Urinary bladder (tissue), 3 donors: ENCODE measurements at regions not wholly inside any gene's neighbourhood (a gene's known extent, or its start where the extent isn't known, plus 50 kb on each side); places are given as distances from the start of the nearest gene placed in this dataset.

Source experiments
- DNase-seq: peaks from one replicate; pipeline ENCODE4 v3.0.0-alpha.2; 2015; ENCODE audit errors: extremely low spot score
- H3K27ac ChIP-seq: one replicate; pipeline ENCODE4 v1.5.1; 2013; ENCODE audit warnings: low read depth, mild to moderate bottlenecking, moderate library complexity
- H3K36me3 ChIP-seq: one replicate; pipeline ENCODE4 v1.6.1; 2013; ENCODE audit warnings: mild to moderate bottlenecking, moderate library complexity; ENCODE audit not compliant: insufficient read depth
- H3K4me1 ChIP-seq: one replicate; pipeline ENCODE4 v1.6.1; 2013; ENCODE audit warnings: mild to moderate bottlenecking, moderate library complexity; ENCODE audit not compliant: insufficient read depth
- H3K4me3 ChIP-seq: one replicate; pipeline ENCODE4 v1.5.1; 2013; ENCODE audit warnings: low read depth, low read length
- WGBS: extraction: QIAGEN DNeasy Blood & Tissue Kit; methylation state at CpG from one replicate; pipeline ENCODE4 v1.1.7; 2013; 5-methylcytosine and 5-hydroxymethylcytosine counted together
- donor health status: healthy with polysubstance abuse.
- donor health status: healthy.

DNA sequence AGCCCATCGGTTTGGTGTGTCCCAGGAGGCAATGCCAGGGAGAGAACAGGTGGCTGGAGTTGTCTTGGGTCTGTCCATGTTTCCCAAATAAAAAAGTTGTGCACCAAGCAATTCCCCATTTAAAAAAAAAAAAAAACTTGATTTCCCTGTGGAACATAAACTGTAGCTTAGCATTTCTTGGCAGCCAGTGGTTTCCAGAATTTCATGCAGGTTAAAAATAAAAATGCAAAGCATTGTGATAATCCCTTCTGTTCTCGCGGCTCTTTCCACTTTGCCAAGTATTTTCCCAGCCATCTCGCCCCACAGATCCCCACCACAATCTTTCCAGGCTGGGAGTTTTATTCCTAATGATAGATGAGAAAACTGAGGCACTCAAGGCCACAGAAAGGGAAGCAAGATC is 51.4 kb upstream of the MSX1 start:
- no peaks in the 10 kb centered on the region for H3K4me1 ChIP-seq
- 56% methylated on average over 4 of the region's 4 CpGs for WGBS
- no peak overlapping the region for H3K4me3 ChIP-seq
- H3K27ac ChIP-seq = no peak overlapping the region
- DNase-seq = no peak
- H3K36me3 ChIP-seq = no peaks in the 10 kb centered on the region

DNA sequence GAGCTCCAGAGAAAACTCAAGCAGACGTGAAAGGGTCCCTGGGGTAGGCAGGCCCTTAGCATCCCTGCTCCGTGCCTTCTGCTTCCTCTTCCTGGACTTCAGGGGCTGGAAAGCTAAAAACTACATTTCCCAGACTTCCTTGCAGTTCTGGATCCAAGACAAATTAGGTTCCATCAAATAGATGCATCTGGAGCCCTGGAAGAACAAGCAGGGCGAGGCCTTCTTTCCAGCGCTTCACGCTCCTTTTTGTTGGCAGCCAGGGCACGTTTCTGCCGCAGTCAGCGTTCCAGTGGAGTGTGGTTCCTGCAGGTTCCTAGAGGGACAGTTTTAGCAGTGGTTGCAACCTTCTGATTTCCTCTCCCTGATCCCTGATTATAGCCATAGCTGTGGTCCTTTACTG is 53.6 kb upstream of the MSX1 start:
- WGBS = 71% methylated on average over 8 of the region's 8 CpGs

DNA sequence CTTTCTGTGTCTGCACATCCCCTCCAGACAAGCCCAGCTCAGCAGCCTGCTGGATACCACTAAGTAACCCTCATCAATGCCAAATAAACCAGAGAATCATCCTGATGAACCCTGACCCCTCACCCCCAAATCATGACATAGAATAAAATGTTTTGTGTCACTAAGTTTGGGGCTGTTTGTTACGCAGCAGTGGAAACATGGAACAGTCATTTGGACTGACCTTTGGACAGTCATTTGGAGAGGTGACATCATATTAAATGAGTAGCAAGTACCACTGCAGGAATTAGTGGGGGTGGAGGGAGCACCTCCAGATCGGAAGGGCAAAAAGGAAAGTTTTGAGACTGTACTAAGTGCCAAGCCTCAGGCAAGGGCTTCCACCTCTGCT is 55.6 kb upstream of the MSX1 start:
- Histone ChIP-seq H3K27ac (no peak overlapping the region), H3K4me1 (no peaks in the 10 kb centered on the region), H3K4me3 (no peak overlapping the region), H3K36me3 (no peaks in the 10 kb centered on the region)
- WGBS = 96% methylated on average over 2 of the region's 2 CpGs
- DNase-seq = no peak

More for the DNA sequence above, 53.6 kb upstream of the MSX1 start:
- Histone ChIP-seq H3K27ac (no peak overlapping the region), H3K4me3 (no peak overlapping the region), H3K36me3 (no peaks in the 10 kb centered on the region), H3K4me1 (no peaks in the 10 kb centered on the region)
- DNase-seq = no peak

DNA sequence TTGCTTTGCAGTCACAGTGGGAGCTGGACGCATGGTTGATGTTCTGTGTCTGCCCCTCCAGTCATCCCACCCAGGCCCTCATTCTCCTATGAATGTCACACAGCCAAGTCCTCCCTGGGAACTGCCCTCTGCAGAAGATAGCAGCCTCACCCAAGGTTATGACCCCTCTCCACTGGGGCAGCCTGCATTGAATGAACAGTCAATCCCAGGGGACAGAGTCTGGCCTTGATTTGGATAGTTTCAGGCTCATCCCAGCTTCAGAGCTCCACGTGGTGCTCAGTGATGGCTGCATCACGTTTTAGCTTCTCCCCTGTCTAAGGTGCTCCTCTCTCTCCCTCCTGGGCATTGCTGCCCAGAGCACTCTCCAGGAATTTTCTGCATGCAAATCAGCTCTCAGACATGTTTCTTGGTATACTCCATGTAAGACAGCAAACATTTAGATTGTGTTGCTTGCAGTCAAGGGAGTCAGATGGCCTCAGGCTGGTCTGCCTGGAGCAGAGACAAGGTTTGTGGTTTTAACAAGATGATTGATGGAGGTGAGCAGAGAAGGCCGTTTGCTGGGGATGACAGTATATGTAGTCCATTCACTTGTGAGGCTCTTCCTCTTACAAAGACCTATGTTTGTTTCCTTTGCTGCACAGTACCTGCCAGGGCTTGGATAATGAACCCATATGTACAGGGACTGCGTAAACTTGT is 56.1 kb upstream of the MSX1 start:
- H3K36me3 ChIP-seq = no peaks in the 10 kb centered on the region
- no peak overlapping the region for H3K4me3 ChIP-seq
- H3K4me1 ChIP-seq = no peaks in the 10 kb centered on the region
- H3K27ac ChIP-seq = no peak overlapping the region
- 74% methylated on average over 5 of the region's 5 CpGs for WGBS
- DNase-seq = no peak

DNA sequence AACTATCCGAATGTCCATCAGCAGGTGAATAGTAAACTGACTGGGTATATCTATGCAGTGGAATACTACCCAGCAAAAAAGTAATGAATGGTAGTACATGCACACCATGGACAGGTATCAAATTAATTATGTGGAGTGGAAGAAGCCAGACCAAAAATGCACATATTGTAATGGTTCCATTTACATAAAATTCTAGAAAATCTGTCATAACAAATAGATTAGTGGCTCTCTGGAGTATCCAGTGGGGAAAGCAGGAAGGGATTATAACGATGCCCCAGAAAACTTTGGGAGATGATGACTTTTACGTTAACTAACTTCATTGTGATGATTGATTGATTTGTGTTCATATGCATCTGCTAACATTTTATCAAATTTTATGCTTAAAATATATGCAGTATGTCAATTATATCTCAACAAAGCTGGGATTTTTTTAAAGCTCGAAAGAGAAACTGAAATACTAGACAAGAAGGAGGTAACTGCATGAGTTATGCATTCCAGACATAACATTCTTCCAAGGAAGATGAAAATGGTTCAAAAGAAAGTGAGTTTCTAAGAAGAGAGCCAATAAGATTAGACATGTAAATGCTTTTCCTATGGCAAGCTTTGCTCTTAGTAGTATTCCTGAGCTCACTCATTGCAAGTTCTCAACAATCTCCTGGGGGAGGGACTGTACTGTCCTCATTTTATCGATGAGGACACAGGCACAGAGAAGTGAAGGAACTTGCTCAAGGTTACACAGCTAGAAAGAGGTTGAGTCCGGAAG is 58.6 kb upstream of the MSX1 start:
- Histone ChIP-seq H3K4me1 (no peaks in the 10 kb centered on the region), H3K4me3 (no peak overlapping the region), H3K36me3 (no peaks in the 10 kb centered on the region), H3K27ac (no peak overlapping the region)
- DNase-seq = no peak
- WGBS = 68% methylated on average over 6 of the region's 6 CpGs

DNA sequence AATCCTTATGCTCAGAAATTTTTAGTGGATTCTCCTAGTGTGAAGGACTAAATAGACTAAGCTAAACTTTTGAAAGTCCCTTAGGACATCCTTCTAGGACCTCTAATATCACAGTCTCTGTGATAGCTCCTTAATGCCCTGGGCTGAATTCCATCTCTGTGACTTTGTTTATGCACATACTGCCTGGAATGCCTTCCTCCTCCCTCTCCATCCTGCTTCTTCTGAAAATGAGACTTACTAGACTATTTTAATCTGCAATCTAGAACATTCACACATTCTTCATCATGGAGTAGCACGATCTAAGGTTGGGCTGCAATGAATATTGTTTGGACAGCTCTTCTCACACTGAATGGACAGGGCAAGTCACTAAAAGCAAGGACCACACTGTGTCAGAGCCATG is 65.0 kb upstream of the MSX1 start:
- Histone ChIP-seq H3K27ac (no peak overlapping the region), H3K36me3 (no peaks in the 10 kb centered on the region), H3K4me1 (no peaks in the 10 kb centered on the region), H3K4me3 (no peak overlapping the region)
- DNase-seq = no peak
- WGBS = 31% methylated on average over 1 of the region's 1 CpG

DNA sequence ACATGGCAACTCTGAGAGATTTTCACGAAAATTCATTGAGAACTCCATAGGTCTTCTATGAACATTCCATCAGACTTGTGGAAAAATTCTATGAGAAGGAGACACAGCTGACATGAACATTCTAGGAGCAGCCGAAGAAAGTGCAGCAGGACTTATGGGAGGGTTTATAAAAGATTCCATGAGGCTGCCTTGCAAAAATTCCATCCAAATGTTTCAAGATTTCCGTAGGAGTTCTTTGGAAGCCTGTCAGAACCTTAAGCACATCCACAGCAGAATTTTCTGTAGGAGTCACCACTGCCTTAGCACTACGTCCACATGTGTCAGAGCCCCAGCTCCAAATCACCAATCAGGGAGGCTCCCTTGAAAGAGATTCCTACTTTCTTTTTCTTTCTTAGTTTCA is 67.0 kb upstream of the MSX1 start:
- DNase-seq = peak; percentile 29
- no peaks in the 10 kb centered on the region for H3K36me3 ChIP-seq
- no peaks in the 10 kb centered on the region for H3K4me1 ChIP-seq
- H3K27ac ChIP-seq = no peak overlapping the region
- H3K4me3 ChIP-seq = no peak overlapping the region
- WGBS = 36% methylated on average over 4 of the region's 4 CpGs

DNA sequence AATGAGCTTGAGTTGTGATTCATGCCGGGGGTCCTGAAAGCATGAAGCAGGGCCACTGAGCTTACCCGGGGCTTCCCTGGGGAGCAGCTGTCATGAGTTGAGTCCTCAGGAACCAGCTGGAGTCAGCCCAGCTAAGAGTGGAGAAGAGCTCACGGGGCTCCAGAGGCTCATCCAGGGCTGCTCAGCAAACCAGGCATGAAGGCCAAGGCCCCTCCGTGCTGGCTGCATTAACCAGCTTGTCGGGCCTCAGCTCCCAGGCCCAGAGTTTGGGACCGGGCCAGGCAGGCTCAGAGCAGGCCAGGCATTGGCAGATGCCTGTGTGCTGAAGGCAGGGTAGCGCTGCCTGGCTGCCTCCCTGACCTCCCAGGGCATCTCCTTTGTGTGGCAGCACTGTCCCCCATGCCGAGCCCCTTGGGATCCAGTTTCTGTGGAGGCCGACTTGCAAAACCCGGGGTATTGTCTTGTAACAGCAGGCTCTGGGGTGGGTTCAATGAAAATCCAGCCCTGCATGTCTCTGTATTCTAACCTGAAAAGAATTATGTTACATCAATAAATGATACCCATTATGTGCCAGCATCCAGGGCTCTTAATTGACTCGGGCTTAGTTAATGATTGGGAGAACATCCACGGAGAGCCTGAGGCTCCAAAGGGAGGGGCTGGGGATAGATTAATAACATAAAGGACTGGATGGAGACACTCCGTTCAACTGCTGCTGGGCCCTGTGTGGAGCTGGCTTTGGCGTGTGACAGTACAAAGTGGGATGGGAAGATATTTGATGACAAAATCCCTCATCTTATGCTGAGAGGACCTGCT is 68.0 kb upstream of the MSX1 start:
- no peak for DNase-seq
- WGBS = 44% methylated on average over 14 of the region's 14 CpGs
- no peaks in the 10 kb centered on the region for H3K4me1 ChIP-seq
- no peak overlapping the region for H3K27ac ChIP-seq
- no peaks in the 10 kb centered on the region for H3K36me3 ChIP-seq
- no peak overlapping the region for H3K4me3 ChIP-seq

DNA sequence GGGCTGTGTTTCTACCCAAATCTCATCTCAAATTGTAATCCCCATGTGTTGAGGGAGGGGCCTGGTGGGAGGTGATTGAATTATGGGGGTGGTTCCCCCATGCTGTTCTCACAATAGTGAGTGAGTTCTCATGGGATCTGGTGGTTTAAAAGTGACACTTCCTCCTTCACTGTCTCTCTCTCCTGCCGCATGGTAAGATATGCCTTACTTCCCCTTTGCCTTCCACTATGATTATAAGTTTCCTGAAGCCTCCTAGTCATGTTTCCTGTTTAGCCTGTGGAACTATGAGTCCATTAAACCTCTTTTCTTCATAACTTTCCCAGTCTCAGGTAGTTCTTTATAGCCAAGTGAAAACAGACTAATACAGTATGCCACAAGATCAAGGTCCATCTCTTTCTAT is 70.0 kb upstream of the MSX1 start:
- DNase-seq = no peak
- no peak overlapping the region for H3K4me3 ChIP-seq
- no peaks in the 10 kb centered on the region for H3K4me1 ChIP-seq
- WGBS = 83% methylated on average over 1 of the region's 1 CpG
- no peak overlapping the region for H3K27ac ChIP-seq
- H3K36me3 ChIP-seq = no peaks in the 10 kb centered on the region

DNA sequence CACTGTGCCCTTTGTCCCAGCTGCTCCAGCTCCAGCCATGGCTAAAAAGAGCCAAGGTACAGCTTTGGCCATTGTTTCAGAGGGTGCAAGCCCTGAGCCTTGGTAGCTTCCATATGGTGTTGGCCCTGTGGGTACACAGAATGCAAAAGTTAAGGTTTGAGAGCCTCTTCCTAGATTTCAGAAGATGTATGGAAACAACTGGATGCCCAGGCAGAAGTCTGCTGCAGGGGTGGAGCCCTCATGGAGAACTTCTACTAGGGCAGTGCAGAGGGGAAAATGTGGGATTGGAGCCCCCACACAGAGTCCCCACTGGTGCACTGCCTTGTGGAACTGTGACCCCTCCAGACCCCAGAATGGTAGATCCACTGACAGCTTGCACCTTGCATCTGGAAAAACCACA is 70.9 kb upstream of the MSX1 start:
- H3K4me3 ChIP-seq = no peak overlapping the region
- no peak for DNase-seq
- no peaks in the 10 kb centered on the region for H3K36me3 ChIP-seq
- no peak overlapping the region for H3K27ac ChIP-seq
- H3K4me1 ChIP-seq = no peaks in the 10 kb centered on the region

DNA sequence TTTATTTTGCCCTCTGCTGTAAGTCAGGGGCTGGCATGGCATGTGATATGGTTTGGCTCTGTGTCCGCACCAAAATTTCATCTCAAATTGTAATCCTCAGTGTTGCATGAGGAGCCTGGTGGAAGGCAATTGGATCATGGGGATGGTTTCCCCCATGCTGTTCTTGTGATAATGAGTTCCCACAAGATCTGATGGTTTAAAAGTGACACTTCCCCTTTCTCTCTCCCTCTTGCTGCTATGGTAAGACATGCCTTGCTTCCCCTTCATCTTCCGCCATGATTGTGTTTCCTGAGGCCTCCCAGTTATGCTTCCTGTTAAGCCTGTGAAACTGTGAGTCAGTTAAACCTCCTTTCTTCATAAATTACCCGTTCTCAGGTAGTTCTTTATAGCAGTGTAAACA is 72.0 kb upstream of the MSX1 start:
- Histone ChIP-seq H3K4me1 (no peaks in the 10 kb centered on the region), H3K27ac (no peak overlapping the region), H3K36me3 (no peaks in the 10 kb centered on the region), H3K4me3 (no peak overlapping the region)
- no peak for DNase-seq
- WGBS = 75% methylated on average over 3 of the region's 3 CpGs

DNA sequence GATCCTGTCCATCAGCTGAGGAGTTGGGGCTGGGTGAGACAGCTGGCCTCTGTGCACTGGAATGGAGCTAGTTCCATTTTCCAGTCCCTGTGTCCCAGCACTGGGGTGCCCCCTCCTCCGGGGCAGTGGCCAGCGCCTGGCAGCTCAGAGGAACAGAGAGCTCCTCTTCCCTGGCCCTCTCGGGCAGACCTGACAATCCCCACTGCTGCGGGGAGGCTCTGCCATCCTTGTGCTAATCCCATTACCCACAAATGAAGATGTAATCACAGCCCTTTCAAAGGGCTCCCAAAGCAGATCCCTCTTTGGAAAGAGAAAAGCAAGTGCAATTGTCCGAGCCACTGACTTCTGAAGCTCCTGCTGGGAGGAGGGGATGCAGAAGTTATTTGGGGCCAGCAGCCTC is 75.1 kb upstream of the MSX1 start:
- no peaks in the 10 kb centered on the region for H3K4me1 ChIP-seq
- no peak overlapping the region for H3K4me3 ChIP-seq
- no peak for DNase-seq
- no peak overlapping the region for H3K27ac ChIP-seq
- H3K36me3 ChIP-seq = no peaks in the 10 kb centered on the region
- WGBS = 64% methylated on average over 5 of the region's 5 CpGs

DNA sequence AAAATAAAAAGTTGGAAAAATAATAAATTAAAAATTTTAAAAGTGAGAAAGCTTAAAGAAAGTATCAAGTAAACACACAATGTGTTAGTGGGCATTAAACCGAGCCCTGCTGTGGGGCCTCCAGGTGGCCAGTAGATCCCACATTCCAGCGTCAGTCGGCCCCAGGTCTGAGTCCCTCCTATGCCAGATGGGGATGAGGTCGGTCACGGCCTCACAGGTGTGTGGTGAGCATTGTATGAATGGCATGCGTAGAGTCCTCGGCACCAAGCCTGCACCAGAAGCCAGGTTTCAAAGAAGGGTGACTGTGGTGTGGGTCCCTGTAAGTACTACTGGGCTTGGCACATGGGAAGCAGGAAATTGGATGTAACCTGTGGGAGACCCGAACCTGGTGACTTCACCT is 75.6 kb upstream of the MSX1 start:
- Histone ChIP-seq H3K36me3 (no peaks in the 10 kb centered on the region), H3K4me3 (no peak overlapping the region), H3K27ac (no peak overlapping the region), H3K4me1 (no peaks in the 10 kb centered on the region)
- no peak for DNase-seq
- 86% methylated on average over 8 of the region's 8 CpGs for WGBS

DNA sequence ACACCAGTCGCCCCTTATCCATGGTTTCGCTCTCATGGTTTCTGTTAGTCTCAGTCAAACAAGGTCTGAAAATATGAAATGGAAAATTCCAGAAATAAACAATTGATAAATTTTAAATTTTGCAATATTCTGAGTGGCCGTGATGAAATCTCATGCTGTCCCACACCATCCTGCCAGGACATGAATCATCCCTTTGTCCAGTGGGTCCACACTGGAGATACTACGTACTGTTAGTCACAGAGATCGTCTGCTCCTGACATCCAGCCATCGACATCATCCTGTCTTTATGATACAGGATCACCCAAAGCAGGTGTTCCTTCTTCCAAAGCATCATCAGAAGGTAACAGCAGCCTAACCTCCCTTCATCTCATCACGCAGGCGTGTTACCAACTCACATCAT is 76.5 kb upstream of the MSX1 start:
- Histone ChIP-seq H3K27ac (no peak overlapping the region), H3K4me3 (no peak overlapping the region), H3K36me3 (no peaks in the 10 kb centered on the region), H3K4me1 (no peaks in the 10 kb centered on the region)
- 78% methylated on average over 8 of the region's 8 CpGs for WGBS
- DNase-seq = no peak
